ENCODE measurements at regions not wholly inside any gene's neighbourhood (a gene's known extent, or its start where the extent isn't known, plus 50 kb on each side); places are given as distances from the start of the nearest gene placed in this dataset.

GRCh38 chr2:857937-858336, 92.7 kb upstream of the SNTG2 start:
- H3K27ac ChIP-seq: no peak overlapping the region
- TF ChIP-seq ZFX (IDR thresholded peaks at IDR 0.05; ENCODE audit: borderline replicate concordance) (no peak), CTCF (IDR thresholded peaks at IDR 0.05) (no peak)

GRCh38 chr2:857081-857480, 93.6 kb upstream of the SNTG2 start:
- TF ChIP-seq CTCF (IDR thresholded peaks at IDR 0.05) (no peak), ZFX (IDR thresholded peaks at IDR 0.05; ENCODE audit: borderline replicate concordance) (no peak)
- H3K27ac ChIP-seq: no peak overlapping the region

GRCh38 chr2:856456-856855, 94.2 kb upstream of the SNTG2 start:
- TF ChIP-seq ZFX (IDR thresholded peaks at IDR 0.05; ENCODE audit: borderline replicate concordance): no peak
- TF ChIP-seq CTCF (IDR thresholded peaks at IDR 0.05): no peak
- H3K27ac ChIP-seq: no peak overlapping the region

GRCh38 chr2:856041-856440, 94.6 kb upstream of the SNTG2 start:
- TF ChIP-seq ZFX (IDR thresholded peaks at IDR 0.05; ENCODE audit: borderline replicate concordance) (no peak), CTCF (IDR thresholded peaks at IDR 0.05) (no peak)
- no peak overlapping the region for H3K27ac ChIP-seq

GRCh38 chr2:855177-855576, 95.5 kb upstream of the SNTG2 start:
- no peak overlapping the region for H3K27ac ChIP-seq
- no peak for TF ChIP-seq ZFX (IDR thresholded peaks at IDR 0.05; ENCODE audit: borderline replicate concordance)
- no peak for TF ChIP-seq CTCF (IDR thresholded peaks at IDR 0.05)

- H3K27ac ChIP-seq: no peak overlapping the region
- TF ChIP-seq ZFX (IDR thresholded peaks at IDR 0.05; ENCODE audit: borderline replicate concordance): no peak
- peak; percentile 74 for TF ChIP-seq CTCF (IDR thresholded peaks at IDR 0.05)
Measured at GRCh38 chr2:854460-854859, 96.2 kb upstream of the SNTG2 start.

GRCh38 chr2:853203-853870, 97.3 kb upstream of the SNTG2 start:
- no peak overlapping the region for H3K27ac ChIP-seq
- TF ChIP-seq ZFX (IDR thresholded peaks at IDR 0.05; ENCODE audit: borderline replicate concordance) (no peak), CTCF (IDR thresholded peaks at IDR 0.05) (no peak)

All from 22Rv1 (cell line).